Osteocyte (in vitro differentiated cells): ENCODE measurements at regions not wholly inside any gene's neighbourhood (a gene's known extent, or its start where the extent isn't known, plus 50 kb on each side); places are given as distances from the start of the nearest gene placed in this dataset.
"Not testable (repeated sequence)": the region's sequence is repeated elsewhere in the genome, so short reads cannot be mapped to it uniquely, and the experiment has no call there.

Experiments
- DNase-seq: peaks from one replicate; pipeline ENCODE4 v3.0.0; 2021; ENCODE audit warnings: mixed read lengths; ENCODE audit not compliant: unreplicated experiment; ENCODE audit errors: extremely low spot score
- H3K27ac Mint-ChIP-seq: one replicate; pipeline ENCODE4 v1.8.0; 2021; ENCODE audit warnings: mild to moderate bottlenecking, mixed read lengths; ENCODE audit not compliant: unreplicated experiment
- H3K27me3 Mint-ChIP-seq: one replicate; pipeline ENCODE4 v1.8.0; 2021; ENCODE audit warnings: mixed read lengths; ENCODE audit not compliant: unreplicated experiment
- H3K36me3 Mint-ChIP-seq: one replicate; pipeline ENCODE4 v1.8.0; 2021; ENCODE audit warnings: mixed read lengths; ENCODE audit not compliant: unreplicated experiment
- H3K4me1 Mint-ChIP-seq: one replicate; pipeline ENCODE4 v1.8.0; 2021; ENCODE audit warnings: mixed read lengths; ENCODE audit not compliant: unreplicated experiment
- H3K4me3 Mint-ChIP-seq: one replicate; pipeline ENCODE4 v1.8.0; 2021; ENCODE audit warnings: mild to moderate bottlenecking, moderate library complexity, mixed read lengths; ENCODE audit not compliant: unreplicated experiment
- H3K9me3 Mint-ChIP-seq: one replicate; pipeline ENCODE4 v1.8.0; 2021; ENCODE audit warnings: mixed read lengths; ENCODE audit not compliant: unreplicated experiment
- CTCF ChIP-seq: fragments of 200-600 bp; sonication (generic); IDR thresholded peaks from 2 replicates; pipeline ENCODE4 v1.5.0; 2021; ENCODE audit warnings: antibody characterized with exemption, mild to moderate bottlenecking, moderate library complexity

GRCh38 chr2:37573451-37574388, 97.7 kb downstream of the CDC42EP3 start:
- H3K27ac Mint-ChIP-seq: peak overlapping the region; percentile 82
- no peak for DNase-seq
- no peak for TF ChIP-seq CTCF
- H3K9me3 Mint-ChIP-seq: peaks cover 5% of the 10 kb centered on the region
- H3K27me3 Mint-ChIP-seq: no peaks in the 10 kb centered on the region
- H3K4me1 Mint-ChIP-seq: peaks cover 50% of the 10 kb centered on the region
- no peaks in the 10 kb centered on the region for H3K36me3 Mint-ChIP-seq
- no peak overlapping the region for H3K4me3 Mint-ChIP-seq

- TF ChIP-seq CTCF: peak; percentile 17
- Mint-ChIP-seq H3K4me1 (peaks cover 34% of the 10 kb centered on the region), H3K27ac (no peak overlapping the region), H3K9me3 (peaks cover 10% of the 10 kb centered on the region), H3K27me3 (no peaks in the 10 kb centered on the region), H3K36me3 (peaks cover 4% of the 10 kb centered on the region), H3K4me3 (no peak overlapping the region)
- no peak for DNase-seq
These were observed 95.7 kb downstream of the CDC42EP3 start for GRCh38 chr2:37575780-37576179.

GRCh38 chr2:37576194-37576593, 95.2 kb downstream of the CDC42EP3 start:
- not testable (repeated sequence) for H3K27me3 Mint-ChIP-seq, DNase-seq, H3K4me3 Mint-ChIP-seq, H3K36me3 Mint-ChIP-seq, H3K27ac Mint-ChIP-seq
- Mint-ChIP-seq H3K4me1 (peaks cover 30% of the 10 kb centered on the region), H3K9me3 (peaks cover 10% of the 10 kb centered on the region)

GRCh38 chr2:37576831-37577230, 94.6 kb downstream of the CDC42EP3 start:
- Mint-ChIP-seq H3K4me3 (no peak overlapping the region), H3K4me1 (peaks cover 24% of the 10 kb centered on the region), H3K36me3 (peaks cover 4% of the 10 kb centered on the region), H3K27ac (no peak overlapping the region), H3K27me3 (no peaks in the 10 kb centered on the region), H3K9me3 (peaks cover 10% of the 10 kb centered on the region)
- no peak for TF ChIP-seq CTCF
- no peak for DNase-seq

- no peak for DNase-seq
- H3K4me1 Mint-ChIP-seq: peaks cover 28% of the 10 kb centered on the region
- TF ChIP-seq CTCF: no peak
- peaks cover 10% of the 10 kb centered on the region for H3K9me3 Mint-ChIP-seq
- no peaks in the 10 kb centered on the region for H3K27me3 Mint-ChIP-seq
- H3K4me3 Mint-ChIP-seq: no peak overlapping the region
- H3K27ac Mint-ChIP-seq: no peak overlapping the region
- peaks cover 4% of the 10 kb centered on the region for H3K36me3 Mint-ChIP-seq
These were observed 92.2 kb downstream of the CDC42EP3 start for GRCh38 chr2:37579192-37579713.

- H3K36me3 Mint-ChIP-seq, H3K4me3 Mint-ChIP-seq, H3K27me3 Mint-ChIP-seq, DNase-seq, H3K27ac Mint-ChIP-seq: not testable (repeated sequence)
- H3K9me3 Mint-ChIP-seq: peaks cover 10% of the 10 kb centered on the region
- H3K4me1 Mint-ChIP-seq: peaks cover 29% of the 10 kb centered on the region
These were observed 91.5 kb downstream of the CDC42EP3 start for GRCh38 chr2:37579949-37580348.
